H1 (cell line): ENCODE measurements at regions not wholly inside any gene's neighbourhood (a gene's known extent, or its start where the extent isn't known, plus 50 kb on each side); places are given as distances from the start of the nearest gene placed in this dataset.

Experiments
- JUN ChIP-seq: IDR thresholded peaks from 2 replicates; pipeline ENCODE4 v1.6.1; 2011; ENCODE audit warnings: low read depth, mild to moderate bottlenecking, improper control_type of control experiment, low read length
- TEAD4 ChIP-seq: IDR thresholded peaks from 2 replicates; pipeline ENCODE4 v1.6.1; 2012; ENCODE audit warnings: low read depth, low read length, inconsistent platforms, mixed read lengths

DNA sequence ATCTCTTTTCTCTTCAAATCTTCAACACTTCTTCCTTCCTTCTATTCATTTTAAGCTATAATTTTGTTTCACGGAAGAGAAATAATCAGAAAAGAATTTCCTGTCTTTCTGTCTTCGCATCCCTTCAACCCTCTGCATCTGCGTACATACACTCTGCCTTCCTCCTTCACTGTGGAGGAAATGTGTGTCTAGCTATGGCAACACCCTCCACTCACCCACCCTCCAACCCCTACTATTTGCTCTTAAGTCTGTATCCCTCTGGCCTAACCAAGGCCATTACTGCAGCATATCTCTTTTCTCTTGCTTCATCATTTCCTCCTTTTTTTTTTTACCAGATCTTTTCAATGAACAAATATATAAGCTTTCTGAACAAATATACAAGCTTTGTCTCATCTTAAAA lies 105.7 kb upstream of the NUDT12 start (continued):
- TF ChIP-seq JUN (no peak), TEAD4 (no peak)
